Epithelial cell of esophagus (primary cell): ENCODE measurements at regions not wholly inside any gene's neighbourhood (a gene's known extent, or its start where the extent isn't known, plus 50 kb on each side); places are given as distances from the start of the nearest gene placed in this dataset.

Experiments
- DNase-seq: peaks from one replicate; pipeline ENCODE4 v3.0.0; 2010; ENCODE audit warnings: low read depth
- H3K4me3 ChIP-seq: 2 replicates; pipeline ENCODE4 v1.5.1; 2011; ENCODE audit warnings: mild to moderate bottlenecking, low read length, control low read depth
- CTCF ChIP-seq: IDR thresholded peaks from 2 replicates; pipeline ENCODE4 v1.5.1; 2011; ENCODE audit warnings: low read depth, mild to moderate bottlenecking, low read length, control low read depth, inconsistent platforms; ENCODE audit not compliant: insufficient read depth; ENCODE audit errors: missing control alignments

- no peak for TF ChIP-seq CTCF
- no peak for DNase-seq
- no peak overlapping the region for H3K4me3 ChIP-seq
These were observed 1141.8 kb upstream of the AUTS2 start for GRCh38 chr7:68456469-68456868.

GRCh38 chr7:68457481-68457880 is 1140.8 kb upstream of the AUTS2 start:
- DNase-seq = no peak
- no peak for TF ChIP-seq CTCF
- H3K4me3 ChIP-seq = no peak overlapping the region

GRCh38 chr7:68458010-68458908 is 1140.0 kb upstream of the AUTS2 start:
- no peak for DNase-seq
- TF ChIP-seq CTCF = no peak
- H3K4me3 ChIP-seq = no peak overlapping the region

GRCh38 chr7:68461430-68461829 is 1136.8 kb upstream of the AUTS2 start:
- TF ChIP-seq CTCF = no peak
- no peak for DNase-seq
- H3K4me3 ChIP-seq = no peak overlapping the region

GRCh38 chr7:68470836-68471435 is 1127.3 kb upstream of the AUTS2 start:
- H3K4me3 ChIP-seq = no peak overlapping the region
- DNase-seq = no peak
- no peak for TF ChIP-seq CTCF

- no peak for DNase-seq
- no peak for TF ChIP-seq CTCF
- H3K4me3 ChIP-seq = no peak overlapping the region
These were observed 1125.6 kb upstream of the AUTS2 start for GRCh38 chr7:68472688-68473087.
